GM21723 (cell line): ENCODE measurements at regions not wholly inside any gene's neighbourhood (a gene's known extent, or its start where the extent isn't known, plus 50 kb on each side); places are given as distances from the start of the nearest gene placed in this dataset.

Experiments used
- ATAC-seq: cut with Tn5 transposase; IDR thresholded peaks from one replicate; pipeline ENCODE4 v1.9.1; 2021; ENCODE audit warnings: mild to moderate bottlenecking, moderate library complexity; ENCODE audit not compliant: unreplicated experiment

- no peak for ATAC-seq
Observed at GRCh38 chr1:187229496-187229895, 400.7 kb downstream of the PLA2G4A start.

GRCh38 chr1:187234706-187235105 is 406.0 kb downstream of the PLA2G4A start:
- ATAC-seq: no peak

- no peak for ATAC-seq
Observed at GRCh38 chr1:187236199-187236598, 407.4 kb downstream of the PLA2G4A start.

- no peak for ATAC-seq
Observed at GRCh38 chr1:187236676-187237075, 407.9 kb downstream of the PLA2G4A start.

DNA sequence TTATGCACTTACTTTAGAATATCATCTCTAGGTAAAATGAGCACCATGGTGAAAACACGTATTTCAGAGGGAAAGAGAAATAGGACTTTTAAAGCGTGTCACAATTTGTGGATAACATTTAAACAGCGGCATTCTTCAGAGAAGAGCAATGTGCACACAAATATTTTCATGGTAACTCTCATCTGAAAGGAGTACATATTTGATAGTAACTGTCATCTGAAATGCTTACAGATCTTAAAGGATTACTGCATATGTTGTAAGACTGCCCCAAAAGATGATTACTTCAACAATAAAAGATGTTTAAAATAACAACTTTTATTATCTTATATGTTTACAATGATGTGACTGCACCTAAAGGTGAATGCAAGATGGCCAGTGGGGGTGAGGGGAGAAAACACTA is 408.8 kb downstream of the PLA2G4A start:
- no peak for ATAC-seq

DNA sequence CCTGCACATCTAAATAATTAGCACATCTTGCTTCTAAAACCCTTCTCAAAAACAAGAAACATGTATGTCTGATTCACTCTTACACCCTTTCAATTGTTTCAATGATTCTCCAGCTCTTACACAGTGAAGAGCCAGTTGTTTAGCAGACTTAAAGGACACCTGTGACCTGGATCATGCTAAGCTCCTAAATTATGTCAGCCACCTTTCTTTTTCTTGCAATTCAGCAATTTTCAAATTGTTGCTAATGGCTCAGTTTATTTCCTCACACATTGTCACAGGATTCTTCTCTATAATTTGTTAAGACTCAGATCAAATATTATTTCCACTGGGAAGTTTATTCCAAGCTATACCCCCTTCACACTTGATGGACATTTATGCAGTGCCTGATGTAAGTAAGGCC is 413.2 kb downstream of the PLA2G4A start:
- ATAC-seq: no peak

DNA sequence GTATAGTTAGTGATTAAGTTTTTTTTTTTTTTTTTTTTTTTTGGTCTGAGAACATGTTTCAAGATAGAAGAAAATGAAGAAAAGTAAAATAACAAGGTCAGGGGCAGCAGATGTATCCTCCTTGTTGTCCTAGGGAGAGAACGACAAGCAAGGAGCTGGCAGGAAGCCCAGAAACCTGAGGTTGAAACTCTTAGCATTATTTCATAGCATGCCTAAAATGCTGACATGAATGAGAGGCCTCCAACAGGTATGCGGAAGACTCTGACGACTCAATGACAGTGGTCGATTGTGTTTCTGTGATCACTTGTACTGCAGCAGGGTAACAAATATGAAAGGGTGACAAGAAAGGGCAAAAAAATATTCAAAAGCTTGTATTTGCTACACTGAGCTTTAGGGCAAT is 415.9 kb downstream of the PLA2G4A start:
- ATAC-seq: no peak

DNA sequence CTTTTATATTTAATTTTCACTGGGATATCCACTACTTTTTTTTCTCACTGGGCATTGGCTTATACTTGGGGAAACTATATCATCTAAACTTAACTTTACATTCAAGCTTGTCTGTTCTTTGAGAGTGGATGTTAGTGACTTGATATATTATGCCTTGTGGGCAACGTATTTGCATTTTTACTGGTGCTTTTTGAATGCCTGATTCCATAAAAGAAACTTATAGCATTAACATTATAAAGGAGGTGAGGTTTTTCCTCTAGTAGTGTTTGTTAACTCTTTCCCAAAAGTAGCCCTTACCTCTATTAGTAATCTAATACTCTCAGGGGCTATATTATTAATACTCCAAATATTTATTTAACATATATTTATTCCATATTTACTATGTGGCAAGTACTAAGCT is 416.5 kb downstream of the PLA2G4A start:
- ATAC-seq: no peak

DNA sequence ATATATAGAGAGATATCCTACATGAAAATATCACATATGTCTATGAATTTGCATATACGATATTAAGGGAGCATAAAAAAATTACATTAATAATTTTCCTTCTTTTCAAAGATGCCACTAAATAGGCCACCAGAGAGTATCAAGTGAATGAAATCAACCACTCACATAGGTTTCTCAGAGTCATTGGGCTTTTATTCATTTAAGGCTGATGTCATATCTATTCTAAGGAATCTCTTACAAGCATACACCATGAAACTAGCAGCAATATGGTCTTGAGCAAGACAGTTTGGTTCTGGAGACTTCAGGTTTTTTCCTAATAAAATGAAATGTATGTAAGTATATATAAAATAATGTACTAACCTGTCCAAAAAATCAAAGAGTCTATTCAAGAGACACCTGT is 420.4 kb downstream of the PLA2G4A start:
- no peak for ATAC-seq

DNA sequence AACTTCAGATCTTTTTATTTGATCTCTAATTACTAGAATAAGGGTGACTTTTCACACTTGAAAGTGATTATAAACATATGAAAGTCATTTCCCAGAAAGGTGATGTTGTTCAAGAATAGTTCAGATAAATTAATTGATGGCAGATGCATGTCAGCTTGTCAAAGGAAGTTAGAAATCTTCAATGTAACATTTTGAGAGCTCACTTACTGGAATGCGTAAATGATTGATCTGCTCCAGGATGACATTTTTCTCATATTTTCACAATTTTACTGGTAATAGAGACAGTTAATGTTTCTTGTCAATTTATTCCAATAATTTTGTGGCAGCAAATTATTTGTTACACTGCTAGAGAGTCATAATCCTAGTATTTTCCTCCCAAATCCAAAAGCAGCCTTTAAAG is 424.2 kb downstream of the PLA2G4A start:
- ATAC-seq: no peak

DNA sequence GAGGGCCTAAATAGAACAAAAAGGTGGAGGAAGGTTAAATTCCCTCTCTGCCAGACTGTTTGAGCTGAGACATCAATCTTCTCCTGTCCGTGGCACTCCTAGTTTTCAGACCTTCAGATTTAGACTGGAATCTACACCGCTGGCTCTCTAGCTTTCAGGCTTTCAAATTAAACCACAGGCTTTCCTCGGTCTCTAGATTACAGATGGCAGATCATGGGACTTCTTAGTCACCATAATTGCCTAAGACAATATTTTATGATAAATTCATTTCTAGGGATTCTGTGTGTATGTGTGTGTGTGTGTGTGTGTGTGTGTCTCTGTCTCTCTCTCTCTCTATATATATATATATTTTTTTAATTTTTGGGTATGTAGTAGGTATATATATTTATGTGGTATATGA is 428.7 kb downstream of the PLA2G4A start:
- ATAC-seq: no peak

DNA sequence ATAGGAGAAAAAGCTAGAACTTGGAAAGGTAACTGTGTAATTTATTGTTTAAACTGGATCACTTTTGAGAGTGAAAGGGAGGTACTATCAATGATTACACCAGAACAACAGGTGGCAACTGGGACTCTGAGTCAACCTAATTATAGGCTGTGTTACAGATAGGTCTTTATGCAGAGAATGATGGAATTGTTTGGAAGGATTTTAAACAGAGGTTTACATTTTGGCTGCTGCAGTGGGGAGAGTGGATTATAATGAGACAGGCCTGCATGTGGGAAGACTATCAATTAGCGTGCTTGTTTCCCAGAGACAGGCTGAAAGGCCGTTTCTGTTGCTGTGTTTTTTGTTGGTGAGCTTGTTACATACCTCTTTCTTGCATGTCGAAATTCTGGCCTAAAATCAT is 432.9 kb downstream of the PLA2G4A start:
- no peak for ATAC-seq

GRCh38 chr1:187262731-187263130 is 434.0 kb downstream of the PLA2G4A start:
- ATAC-seq: no peak

DNA sequence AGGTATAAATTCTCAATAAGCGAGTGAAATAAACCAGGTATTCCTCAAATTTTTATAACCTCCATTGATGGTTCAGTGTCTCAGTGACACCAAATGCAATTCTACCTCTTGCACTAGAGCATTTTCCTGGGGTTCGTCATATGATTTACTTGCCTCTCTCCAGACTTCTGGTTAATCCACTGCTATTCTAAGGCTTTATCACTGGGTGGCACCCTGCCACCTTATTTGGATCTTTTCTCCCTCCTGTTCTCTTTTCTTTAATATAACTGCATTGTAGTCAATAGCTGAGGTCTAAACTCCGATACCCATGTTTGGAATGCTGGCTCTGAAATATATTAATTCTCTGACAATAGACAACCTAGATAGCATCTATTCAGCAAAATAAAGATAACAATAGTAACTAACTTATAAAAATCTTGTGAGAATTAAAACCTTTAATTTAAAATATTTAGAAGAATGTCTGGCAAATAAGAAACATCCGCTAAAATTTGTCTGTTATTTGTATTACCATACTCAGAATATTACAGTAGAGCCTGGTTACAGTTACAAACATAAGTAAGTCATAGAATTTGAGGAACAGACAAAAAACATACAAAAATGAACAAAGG is 436.4 kb downstream of the PLA2G4A start:
- ATAC-seq: no peak

DNA sequence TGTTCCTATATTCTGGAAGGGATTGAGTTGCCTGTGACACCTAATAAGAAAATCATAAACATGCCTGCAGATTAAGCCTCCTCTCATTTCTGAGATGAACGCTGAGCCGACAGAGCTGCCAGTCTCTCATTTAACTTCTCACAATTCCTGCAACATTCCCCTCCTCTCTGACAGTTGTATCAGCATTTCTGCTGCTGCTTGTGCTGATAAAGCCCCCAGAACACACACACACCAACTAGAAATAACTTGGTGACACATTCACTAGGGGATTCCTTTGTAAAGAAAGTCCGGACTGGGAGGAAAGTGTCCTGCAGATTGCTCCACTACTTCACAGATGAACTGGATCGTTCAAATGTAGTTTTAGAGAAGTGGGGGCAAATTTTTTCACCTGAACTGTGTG is 437.3 kb downstream of the PLA2G4A start:
- no peak for ATAC-seq

- no peak for ATAC-seq
Observed at GRCh38 chr1:187267827-187268226, 439.1 kb downstream of the PLA2G4A start.

DNA sequence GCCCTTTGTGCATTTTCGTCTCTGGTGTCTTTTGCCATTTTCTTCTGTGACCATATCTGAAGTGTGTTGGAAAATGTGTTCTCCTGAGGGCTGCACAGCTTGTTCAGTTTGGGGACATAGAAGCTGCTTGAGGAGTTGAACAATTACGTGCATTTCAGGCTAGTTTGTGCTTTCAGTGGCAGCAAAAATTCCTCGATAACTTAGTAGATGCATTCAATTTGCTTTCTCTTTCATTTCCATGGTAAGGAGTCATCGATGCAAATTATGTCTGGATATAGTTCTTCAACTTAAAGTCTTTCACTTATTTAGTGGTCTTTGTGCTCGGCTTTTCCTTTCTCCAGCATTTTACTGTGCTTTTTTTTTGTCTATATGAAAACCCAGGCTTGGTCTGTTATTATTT is 441.5 kb downstream of the PLA2G4A start:
- no peak for ATAC-seq

- no peak for ATAC-seq
Observed at GRCh38 chr1:187275346-187275745, 446.6 kb downstream of the PLA2G4A start.

DNA sequence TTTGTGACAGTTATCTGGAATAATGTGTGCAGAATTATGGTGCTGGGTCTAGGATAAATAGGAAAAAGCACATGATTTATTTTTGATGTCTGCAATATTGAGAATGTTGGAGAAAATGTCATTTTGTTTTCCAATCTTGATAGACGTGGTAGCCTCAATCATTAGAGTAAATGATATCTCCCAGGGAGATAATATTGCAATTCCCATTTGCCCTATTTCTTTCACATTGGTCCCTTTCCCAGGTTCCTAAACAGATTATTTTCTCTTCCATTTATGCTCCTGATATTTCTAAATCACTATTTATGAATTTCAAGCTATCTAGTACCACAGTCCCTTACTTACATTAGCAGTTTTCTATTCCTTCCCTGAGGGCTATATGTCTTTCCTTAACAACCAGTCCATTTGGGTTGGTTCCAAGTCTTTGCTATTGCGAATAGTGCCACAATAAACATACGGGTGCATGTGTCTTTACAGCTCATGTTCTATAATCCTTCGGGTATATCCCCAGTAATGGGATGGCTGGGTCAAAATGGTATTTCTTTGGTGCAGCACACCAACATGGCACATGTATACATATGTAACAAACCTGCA is 447.3 kb downstream of the PLA2G4A start:
- no peak for ATAC-seq

DNA sequence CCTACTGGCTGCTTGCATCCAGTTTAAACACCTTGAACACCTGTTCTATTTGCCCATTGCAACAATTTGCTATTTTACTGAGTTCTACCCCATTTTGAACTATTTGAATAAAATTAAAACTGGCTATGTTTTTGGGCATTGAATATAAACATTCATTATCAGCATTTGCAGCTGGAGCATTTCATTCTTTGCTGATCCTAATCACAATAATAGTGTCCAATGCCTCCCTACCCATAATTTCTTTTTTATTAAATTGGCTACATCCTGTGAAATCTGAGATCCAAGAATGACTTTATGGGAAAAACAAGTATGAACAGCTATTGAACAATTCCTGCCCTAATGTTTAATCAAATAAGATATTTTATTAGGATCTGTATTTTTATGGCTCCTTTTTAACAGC is 447.9 kb downstream of the PLA2G4A start:
- ATAC-seq: no peak

DNA sequence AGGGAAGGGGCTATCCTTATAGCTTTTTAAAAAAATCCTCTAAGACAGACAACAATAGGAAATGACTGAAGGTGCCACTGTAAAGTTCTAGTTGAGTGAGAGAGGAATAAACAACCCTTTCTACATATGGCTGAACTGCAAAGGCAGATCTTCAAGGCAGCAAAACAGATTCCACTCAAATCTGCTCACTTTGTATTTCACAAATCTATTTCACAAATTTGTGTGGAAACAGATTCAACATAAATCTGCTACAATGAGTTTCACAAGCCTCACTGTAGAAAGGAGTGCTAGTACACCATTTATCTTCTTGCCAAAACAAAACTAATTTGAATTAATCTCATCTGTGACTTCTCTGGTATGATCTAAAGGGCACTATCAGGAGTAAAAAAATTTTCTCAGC is 451.3 kb downstream of the PLA2G4A start:
- no peak for ATAC-seq

DNA sequence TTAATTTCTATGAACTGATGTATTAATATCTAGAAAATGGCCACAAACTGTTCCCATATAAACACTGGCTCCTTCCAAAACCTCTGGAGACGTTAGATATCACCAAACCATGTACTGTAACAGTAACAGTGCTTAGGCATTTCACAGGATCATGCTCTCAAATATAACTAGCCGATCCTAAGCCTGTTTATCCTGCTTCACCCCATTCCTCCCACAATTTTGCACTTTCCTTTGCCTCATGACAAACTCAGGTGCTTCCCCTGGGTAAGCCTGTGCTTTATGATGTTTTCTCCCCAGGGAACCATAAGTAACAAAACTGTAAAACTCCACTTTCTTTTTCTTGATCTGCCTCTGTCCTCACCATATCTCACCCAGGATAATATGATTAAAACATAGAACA is 452.3 kb downstream of the PLA2G4A start:
- ATAC-seq: no peak

DNA sequence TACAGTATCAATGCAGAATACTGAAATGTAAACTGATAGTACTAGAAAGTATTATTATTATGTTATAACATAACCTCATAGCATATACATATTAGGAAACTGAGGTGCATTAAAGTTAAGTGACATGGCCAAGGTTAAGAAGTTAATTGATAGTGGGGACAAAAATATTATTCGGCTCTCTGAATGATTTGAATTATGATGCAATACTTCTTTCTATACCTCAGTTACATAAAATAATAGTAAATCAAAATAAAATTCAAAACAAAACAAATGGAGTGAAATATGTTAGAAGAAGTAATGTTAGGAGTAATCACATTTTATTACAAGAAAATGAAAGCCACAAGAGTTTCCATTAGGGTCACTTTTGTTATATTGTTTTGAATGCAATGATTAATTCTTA is 455.2 kb downstream of the PLA2G4A start:
- ATAC-seq: no peak
